Stimulated activated CD8-positive, alpha-beta memory T cell treated with anti-CD3 and anti-CD28 coated beads, Interleukin-2, amount 100 ng/mL, for 1 hour (primary cell): ENCODE measurements at regions not wholly inside any gene's neighbourhood (a gene's known extent, or its start where the extent isn't known, plus 50 kb on each side); places are given as distances from the start of the nearest gene placed in this dataset.

Source experiments
- DNase-seq, 2 donors: peaks; one replicate each; pipeline ENCODE4 v3.0.0-alpha.2; 2020; ENCODE audit warnings: low read depth in 2 of 2

DNA sequence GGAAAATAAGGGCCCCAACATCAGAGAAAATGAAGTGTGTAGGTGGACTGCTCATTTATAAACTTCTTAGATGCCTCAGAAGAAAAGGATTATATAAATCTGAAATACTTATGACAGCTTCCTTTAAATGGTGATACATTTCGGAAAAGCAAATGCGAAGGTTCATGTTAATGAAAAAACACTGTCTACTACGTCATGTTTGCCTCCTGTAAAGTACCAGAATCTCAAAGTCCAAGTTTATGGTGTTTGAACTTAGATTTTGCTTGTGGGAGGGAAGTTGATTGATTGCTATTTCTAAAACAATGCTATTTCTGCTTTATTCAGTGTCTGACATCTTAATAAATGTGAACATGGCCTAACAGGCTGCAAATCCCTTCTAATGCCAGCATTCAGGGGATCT, 514.6 kb downstream of the ZNF608 start:
- DNase-seq, result no peak

DNA sequence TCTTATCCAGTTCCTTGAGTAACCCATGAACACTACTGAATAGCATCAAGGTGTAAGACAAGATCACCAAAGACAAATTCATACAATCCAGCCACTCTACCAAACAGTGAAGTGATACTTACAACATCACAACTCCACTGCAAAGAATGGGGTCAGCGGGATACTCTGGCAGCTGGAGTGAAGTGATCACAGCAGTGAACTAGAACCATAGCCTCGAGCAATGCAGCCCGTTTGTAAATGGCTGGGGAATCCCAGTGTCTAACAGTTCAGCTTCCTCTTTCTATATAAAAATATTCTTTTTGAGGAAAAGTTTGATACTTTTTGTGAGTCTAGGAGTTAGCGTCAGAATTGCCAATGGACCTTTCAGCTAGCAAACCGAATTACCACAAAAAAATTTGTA, 515.2 kb downstream of the ZNF608 start:
- no peak for DNase-seq

- no peak for DNase-seq
Observed at GRCh38 chr5:124230456-124230855, 516.0 kb downstream of the ZNF608 start.

DNA sequence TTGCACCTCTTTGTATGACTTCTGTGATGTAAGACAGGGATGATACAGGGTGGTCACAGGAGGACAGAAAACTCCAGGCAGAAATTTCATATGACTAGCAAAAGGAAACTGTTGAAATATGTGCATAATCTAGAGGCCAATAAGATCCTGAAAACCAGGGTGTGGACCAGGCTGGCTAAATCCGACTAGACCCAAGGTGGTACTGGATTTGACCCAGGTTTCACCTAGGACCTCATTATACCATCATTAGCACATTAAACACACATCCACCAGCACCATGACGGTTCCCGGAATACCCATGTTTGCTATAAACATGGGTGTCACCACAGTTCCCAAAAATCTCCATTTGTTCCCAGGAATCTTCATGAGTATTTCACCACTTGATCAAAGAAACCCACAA, 517.1 kb downstream of the ZNF608 start:
- DNase-seq, result no peak

- DNase-seq, result no peak
Observed at GRCh38 chr5:124227914-124228313, 518.5 kb downstream of the ZNF608 start.

DNA sequence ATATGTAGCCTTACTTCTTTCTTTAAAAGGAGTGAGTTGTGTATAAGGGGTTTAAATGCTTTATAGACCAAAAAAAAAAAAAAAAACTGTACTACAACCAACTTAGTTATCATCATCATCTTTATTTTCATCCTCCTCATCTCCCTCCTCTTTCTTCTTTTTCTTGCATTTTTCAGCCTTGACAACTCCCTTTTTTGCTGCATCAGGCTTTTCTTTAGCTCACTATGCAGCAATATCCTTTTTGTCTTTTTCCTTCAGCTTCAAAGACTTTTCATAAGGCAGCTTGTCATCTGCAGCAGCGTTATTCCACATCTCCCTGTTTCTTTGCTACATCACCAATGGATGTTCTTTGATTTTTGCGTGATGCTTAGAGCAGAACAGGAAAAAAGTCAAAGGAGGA, 526.0 kb downstream of the ZNF608 start:
- no peak for DNase-seq

- DNase-seq, result no peak
Observed at GRCh38 chr5:124212934-124213333, 533.5 kb downstream of the ZNF608 start.

GRCh38 chr5:124210111-124210910, 536.1 kb downstream of the ZNF608 start:
- no peak for DNase-seq

DNA sequence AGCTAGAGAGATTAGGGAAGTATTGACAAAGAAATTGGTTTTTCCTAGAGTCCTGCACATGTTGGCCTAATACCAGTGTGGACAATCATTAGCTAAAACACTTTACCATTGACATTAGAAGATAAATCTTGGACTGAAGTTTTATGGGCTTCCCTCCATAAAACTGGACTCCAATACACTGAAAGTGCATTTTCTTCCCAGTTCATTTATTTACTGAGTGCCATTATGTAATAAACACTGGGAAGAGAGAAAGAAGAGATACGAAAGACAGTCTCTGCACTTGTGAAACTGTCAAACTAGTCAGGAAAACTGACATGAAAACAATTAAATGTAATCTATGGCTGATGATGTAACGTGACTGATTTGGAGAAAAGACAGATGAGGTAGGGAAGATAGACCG, 539.3 kb downstream of the ZNF608 start:
- DNase-seq, result no peak

- no peak for DNase-seq
Observed at GRCh38 chr5:124206540-124206939, 539.9 kb downstream of the ZNF608 start.

DNA sequence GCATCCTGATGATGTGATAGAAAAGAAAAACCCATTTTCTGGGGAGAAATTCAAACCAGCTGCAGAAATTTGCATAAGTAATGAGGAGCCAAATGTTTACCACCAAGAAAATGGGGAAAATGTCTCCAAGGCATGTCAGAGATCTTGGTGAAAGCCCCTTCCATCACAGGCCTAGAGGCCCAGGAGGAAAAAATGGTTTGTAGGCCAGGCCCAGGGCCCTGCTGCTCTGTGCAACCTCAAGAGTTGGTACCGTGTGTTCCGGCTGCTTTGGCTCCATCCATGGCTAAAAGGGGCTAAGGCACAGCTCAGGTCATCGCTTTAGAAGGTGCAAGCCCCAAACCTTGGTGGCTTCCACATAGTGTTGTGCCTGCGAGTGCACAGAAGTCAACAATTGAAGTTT, 543.1 kb downstream of the ZNF608 start:
- no peak for DNase-seq

DNA sequence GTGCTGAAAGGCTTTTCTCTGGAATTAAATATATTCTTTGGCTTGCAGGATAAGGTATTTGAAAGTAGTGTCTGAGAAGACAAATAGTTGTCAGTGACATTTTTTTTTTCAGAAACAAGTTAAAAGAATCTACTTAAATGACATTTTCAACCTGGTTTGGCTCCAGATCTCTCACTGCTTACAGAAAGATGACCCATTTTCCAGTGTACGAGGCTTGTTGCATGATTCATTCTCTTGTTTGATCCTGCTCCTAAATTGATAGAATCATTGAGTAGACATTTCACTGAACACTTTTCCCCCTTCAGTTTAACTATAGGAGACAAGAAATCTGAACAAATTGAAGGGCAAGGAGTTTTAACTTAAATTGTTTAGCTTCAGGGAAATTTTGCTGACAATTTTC, 546.1 kb downstream of the ZNF608 start:
- DNase-seq, result no peak

GRCh38 chr5:124199893-124200292, 546.5 kb downstream of the ZNF608 start:
- DNase-seq, result no peak

DNA sequence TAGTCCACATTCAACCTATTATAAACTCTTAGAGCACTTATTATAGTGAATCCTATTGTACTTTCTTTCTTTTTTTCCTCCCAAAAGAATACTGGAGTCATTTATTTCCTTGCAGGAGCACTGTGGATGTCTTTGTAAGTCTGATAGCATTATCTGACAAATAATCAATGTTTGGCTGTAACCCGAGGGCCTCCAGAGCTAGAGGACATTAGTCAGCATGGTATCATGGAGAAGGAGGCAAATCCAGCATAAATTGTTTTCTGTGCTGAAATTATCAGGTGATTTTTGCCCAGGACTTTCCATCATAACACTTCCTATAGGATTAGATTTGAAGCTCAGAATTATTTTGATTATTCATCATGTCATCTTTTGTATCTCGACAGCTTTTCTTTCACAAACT, 551.0 kb downstream of the ZNF608 start:
- no peak for DNase-seq

- no peak for DNase-seq
Observed at GRCh38 chr5:124194282-124194681, 552.2 kb downstream of the ZNF608 start.

DNA sequence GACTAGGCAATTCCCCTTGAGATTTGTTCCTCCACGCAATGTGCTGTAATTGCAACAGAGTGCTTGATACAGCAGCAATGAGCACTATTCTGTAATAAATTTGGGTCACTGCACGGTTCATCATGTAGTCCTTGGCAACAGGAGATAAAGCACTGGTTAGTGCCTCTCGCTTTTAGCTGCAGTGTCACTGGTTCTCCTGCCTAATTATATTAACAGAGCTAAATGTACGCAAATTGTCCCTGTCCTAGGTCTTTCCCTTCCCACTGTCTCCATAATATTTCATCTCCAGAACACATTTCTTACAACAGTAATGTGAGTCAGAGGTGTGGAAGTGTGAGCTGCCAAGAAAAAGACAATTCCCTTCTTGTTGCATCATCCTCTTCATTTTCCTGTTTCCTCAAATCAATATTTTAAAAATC, 553.1 kb downstream of the ZNF608 start:
- no peak for DNase-seq

DNA sequence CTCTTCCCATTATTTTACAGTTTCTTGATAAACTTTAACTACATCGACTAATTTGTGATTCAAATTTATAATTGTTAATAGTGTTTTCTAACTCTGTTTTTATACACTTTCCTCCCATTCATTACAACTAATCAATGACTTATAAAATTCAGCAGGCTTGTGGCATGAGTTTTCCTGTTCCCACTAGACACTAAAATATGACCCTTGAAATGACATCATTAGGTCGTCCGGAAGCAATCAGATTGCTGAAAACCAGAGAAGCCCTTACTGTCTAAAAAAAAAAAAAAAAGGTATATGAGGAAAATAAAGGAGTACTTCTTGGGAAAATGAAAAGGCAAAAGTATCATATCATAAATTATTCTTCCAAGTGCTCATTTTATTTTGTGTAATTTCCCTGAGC, 553.7 kb downstream of the ZNF608 start:
- no peak for DNase-seq

- DNase-seq, result no peak
Observed at GRCh38 chr5:124185716-124186115, 560.7 kb downstream of the ZNF608 start.

- DNase-seq, result no peak
Observed at GRCh38 chr5:124182133-124182532, 564.3 kb downstream of the ZNF608 start.

- DNase-seq, result no peak
Observed at GRCh38 chr5:124180875-124181461, 565.5 kb downstream of the ZNF608 start.

- no peak for DNase-seq
Observed at GRCh38 chr5:124180299-124180874, 566.1 kb downstream of the ZNF608 start.

- no peak for DNase-seq
Observed at GRCh38 chr5:124179819-124180218, 566.6 kb downstream of the ZNF608 start.

DNA sequence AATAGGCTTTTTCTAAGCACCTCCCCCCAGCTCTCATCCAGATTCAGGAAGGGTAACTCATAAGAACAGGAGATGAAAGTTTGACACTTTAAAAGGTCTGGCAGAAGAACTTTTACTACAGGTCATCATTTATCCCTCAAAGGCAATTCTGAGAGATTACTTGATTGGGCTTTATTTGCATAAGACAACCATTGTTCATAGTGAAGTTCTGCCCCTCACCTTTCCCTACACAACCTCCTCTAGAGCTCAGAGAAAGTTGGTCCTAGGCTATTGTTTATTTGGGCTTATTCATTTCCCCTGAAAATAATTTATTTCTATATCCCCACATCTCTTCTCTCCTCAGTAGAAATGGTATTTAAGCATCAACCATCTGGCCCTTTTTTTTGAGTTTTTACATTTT, 568.4 kb downstream of the ZNF608 start:
- DNase-seq, result no peak
